ENCODE measurements at regions not wholly inside any gene's neighbourhood (a gene's known extent, or its start where the extent isn't known, plus 50 kb on each side); places are given as distances from the start of the nearest gene placed in this dataset.
"Not testable (repeated sequence)": the region's sequence is repeated elsewhere in the genome, so short reads cannot be mapped to it uniquely, and the experiment has no call there.

- Histone ChIP-seq H3K4me1 (no peaks in the 10 kb centered on the region), H3K4me3 (no peak overlapping the region), H3K36me3 (no peaks in the 10 kb centered on the region), H3K27ac (replicated peaks) (no peak overlapping the region), H3K27me3 (ENCODE audit: low read depth) (no peaks in the 10 kb centered on the region), H3K9me3 (replicated peaks) (peaks cover 41% of the 10 kb centered on the region)
- intact Hi-C loops (cut with micrococcal nuclease) = no loop called here
- DNase-seq = no peak
- no peak for TF ChIP-seq CTCF (IDR thresholded peaks at IDR 0.05; ENCODE audit: borderline replicate concordance)
Observed at GRCh38 chr5:12662545-12663314, 758.5 kb upstream of the CTNND2 start.

- intact Hi-C loops (cut with micrococcal nuclease) = no loop called here
- Histone ChIP-seq H3K9me3 (replicated peaks) (peaks cover 47% of the 10 kb centered on the region), H3K4me3 (no peak overlapping the region), H3K4me1 (no peaks in the 10 kb centered on the region), H3K27ac (replicated peaks) (no peak overlapping the region), H3K27me3 (ENCODE audit: low read depth) (no peaks in the 10 kb centered on the region), H3K36me3 (no peaks in the 10 kb centered on the region)
- no peak for TF ChIP-seq CTCF (IDR thresholded peaks at IDR 0.05; ENCODE audit: borderline replicate concordance)
- DNase-seq = no peak
Observed at GRCh38 chr5:12661617-12662370, 757.5 kb upstream of the CTNND2 start.

GRCh38 chr5:12660279-12661107, 756.2 kb upstream of the CTNND2 start:
- H3K4me3 ChIP-seq; DNase-seq; intact Hi-C loops (cut with micrococcal nuclease); H3K27me3 ChIP-seq (ENCODE audit: low read depth); H3K4me1 ChIP-seq; H3K27ac ChIP-seq (replicated peaks); H3K36me3 ChIP-seq: not testable (repeated sequence)
- peaks cover 48% of the 10 kb centered on the region for H3K9me3 ChIP-seq (replicated peaks)

GRCh38 chr5:12659686-12660085, 755.4 kb upstream of the CTNND2 start:
- DNase-seq = no peak
- Histone ChIP-seq H3K36me3 (no peaks in the 10 kb centered on the region), H3K27me3 (ENCODE audit: low read depth) (no peaks in the 10 kb centered on the region), H3K27ac (replicated peaks) (no peak overlapping the region), H3K4me3 (no peak overlapping the region), H3K9me3 (replicated peaks) (peaks cover 48% of the 10 kb centered on the region), H3K4me1 (no peaks in the 10 kb centered on the region)
- intact Hi-C loops (cut with micrococcal nuclease) = no loop called here
- no peak for TF ChIP-seq CTCF (IDR thresholded peaks at IDR 0.05; ENCODE audit: borderline replicate concordance)

GRCh38 chr5:12658871-12659446, 754.7 kb upstream of the CTNND2 start:
- H3K27me3 ChIP-seq (ENCODE audit: low read depth) = no peaks in the 10 kb centered on the region
- H3K4me3 ChIP-seq = no peak overlapping the region
- no peaks in the 10 kb centered on the region for H3K36me3 ChIP-seq
- intact Hi-C loops (cut with micrococcal nuclease) = no loop called here
- DNase-seq = no peak
- H3K4me1 ChIP-seq = no peaks in the 10 kb centered on the region
- TF ChIP-seq CTCF (IDR thresholded peaks at IDR 0.05; ENCODE audit: borderline replicate concordance) = no peak
- H3K9me3 ChIP-seq (replicated peaks) = peaks cover 48% of the 10 kb centered on the region
- H3K27ac ChIP-seq (replicated peaks) = no peak overlapping the region

- intact Hi-C loops (cut with micrococcal nuclease) = not testable (repeated sequence)
Observed at GRCh38 chr5:12657914-12658474, 753.7 kb upstream of the CTNND2 start.

More at GRCh38 chr5:12657914-12658474, 753.7 kb upstream of the CTNND2 start:
- not testable (repeated sequence) for H3K4me3 ChIP-seq; H3K36me3 ChIP-seq; DNase-seq; H3K27me3 ChIP-seq (ENCODE audit: low read depth); H3K4me1 ChIP-seq; H3K27ac ChIP-seq (replicated peaks)
- peaks cover 48% of the 10 kb centered on the region for H3K9me3 ChIP-seq (replicated peaks)

Data from left ventricle myocardium inferior (tissue), 1 donor.